ENCODE measurements at regions not wholly inside any gene's neighbourhood (a gene's known extent, or its start where the extent isn't known, plus 50 kb on each side); places are given as distances from the start of the nearest gene placed in this dataset.

DNA sequence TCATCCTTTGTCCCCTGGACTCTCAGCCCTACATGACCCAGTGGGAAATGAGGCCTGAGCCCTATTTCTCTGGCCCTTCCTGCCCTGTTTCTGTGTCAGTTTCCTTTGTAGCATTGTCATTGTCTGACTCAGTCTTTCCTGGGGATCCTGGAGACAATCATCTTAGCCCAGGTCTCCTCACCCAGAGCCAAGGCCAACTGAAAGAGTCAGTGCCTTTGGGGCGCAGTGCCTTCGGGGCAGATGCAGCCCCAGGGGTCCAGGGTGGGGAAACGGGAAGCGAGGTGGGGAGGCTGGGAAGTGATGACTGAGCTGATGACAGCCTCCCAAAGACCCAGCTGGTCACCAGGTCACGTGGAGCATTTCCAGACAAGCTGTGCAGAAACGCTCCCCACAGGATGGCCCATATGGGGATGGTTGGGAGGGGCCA is 93.3 kb upstream of the SULF2 start:
- H3K9me2 ChIP-seq (ENCODE audit: insufficient read depth): no peaks in the 10 kb centered on the region
- DNase-seq: peak; percentile 59 to 80
- ChIA-PET POLR2A (ENCODE audit: unreplicated experiment) (interaction anchor here (0.7 to 1.3 kb wide), 2 partner anchors 22 to 106 kb away, joined by 5 read pairs; no protein-coding TSS in a partner anchor), CTCF (no interaction called here)
- no TSS peak for BruUV-seq (replicated peaks)
- intact Hi-C loops (cut with micrococcal nuclease; ENCODE audit: unreplicated experiment): no loop called here
- H4K20me1 ChIP-seq (ENCODE audit: insufficient read depth): no peaks in the 10 kb centered on the region
- H3K36me3 ChIP-seq (ENCODE audit: low read depth): no peaks in the 10 kb centered on the region
- H3K9me3 ChIP-seq (ENCODE audit: insufficient read depth, low read depth): no peaks in the 10 kb centered on the region
- no peaks in the 10 kb centered on the region for H3K79me2 ChIP-seq (ENCODE audit: low read depth)
- TF ChIP-seq, protein P1, sequence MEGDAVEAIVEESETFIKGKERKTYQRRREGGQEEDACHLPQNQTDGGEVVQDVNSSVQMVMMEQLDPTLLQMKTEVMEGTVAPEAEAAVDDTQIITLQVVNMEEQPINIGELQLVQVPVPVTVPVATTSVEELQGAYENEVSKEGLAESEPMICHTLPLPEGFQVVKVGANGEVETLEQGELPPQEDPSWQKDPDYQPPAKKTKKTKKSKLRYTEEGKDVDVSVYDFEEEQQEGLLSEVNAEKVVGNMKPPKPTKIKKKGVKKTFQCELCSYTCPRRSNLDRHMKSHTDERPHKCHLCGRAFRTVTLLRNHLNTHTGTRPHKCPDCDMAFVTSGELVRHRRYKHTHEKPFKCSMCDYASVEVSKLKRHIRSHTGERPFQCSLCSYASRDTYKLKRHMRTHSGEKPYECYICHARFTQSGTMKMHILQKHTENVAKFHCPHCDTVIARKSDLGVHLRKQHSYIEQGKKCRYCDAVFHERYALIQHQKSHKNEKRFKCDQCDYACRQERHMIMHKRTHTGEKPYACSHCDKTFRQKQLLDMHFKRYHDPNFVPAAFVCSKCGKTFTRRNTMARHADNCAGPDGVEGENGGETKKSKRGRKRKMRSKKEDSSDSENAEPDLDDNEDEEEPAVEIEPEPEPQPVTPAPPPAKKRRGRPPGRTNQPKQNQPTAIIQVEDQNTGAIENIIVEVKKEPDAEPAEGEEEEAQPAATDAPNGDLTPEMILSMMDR (conservative IDR thresholded peaks at IDR 0.05): no peak
- TF ChIP-seq EZH2 (IDR thresholded peaks at IDR 0.05; ENCODE audit: low read depth): no peak
- H3K4me1 ChIP-seq (replicated peaks; ENCODE audit: insufficient read depth): peaks cover 48% of the 10 kb centered on the region
- H3F3A ChIP-seq (ENCODE audit: insufficient read depth, low read depth): peaks cover 32% of the 10 kb centered on the region
- H3K27me3 ChIP-seq (ENCODE audit: insufficient read depth, low read depth): no peaks in the 10 kb centered on the region
- no peak overlapping the region for H3K4me3 ChIP-seq
- peak overlapping the region; percentile 29; the same call in 1 of the 2 replicates for H2AFZ ChIP-seq
- peak overlapping the region; percentile 84 for H3K27ac ChIP-seq
- H3K4me2 ChIP-seq: peak overlapping the region; percentile 43

DNA sequence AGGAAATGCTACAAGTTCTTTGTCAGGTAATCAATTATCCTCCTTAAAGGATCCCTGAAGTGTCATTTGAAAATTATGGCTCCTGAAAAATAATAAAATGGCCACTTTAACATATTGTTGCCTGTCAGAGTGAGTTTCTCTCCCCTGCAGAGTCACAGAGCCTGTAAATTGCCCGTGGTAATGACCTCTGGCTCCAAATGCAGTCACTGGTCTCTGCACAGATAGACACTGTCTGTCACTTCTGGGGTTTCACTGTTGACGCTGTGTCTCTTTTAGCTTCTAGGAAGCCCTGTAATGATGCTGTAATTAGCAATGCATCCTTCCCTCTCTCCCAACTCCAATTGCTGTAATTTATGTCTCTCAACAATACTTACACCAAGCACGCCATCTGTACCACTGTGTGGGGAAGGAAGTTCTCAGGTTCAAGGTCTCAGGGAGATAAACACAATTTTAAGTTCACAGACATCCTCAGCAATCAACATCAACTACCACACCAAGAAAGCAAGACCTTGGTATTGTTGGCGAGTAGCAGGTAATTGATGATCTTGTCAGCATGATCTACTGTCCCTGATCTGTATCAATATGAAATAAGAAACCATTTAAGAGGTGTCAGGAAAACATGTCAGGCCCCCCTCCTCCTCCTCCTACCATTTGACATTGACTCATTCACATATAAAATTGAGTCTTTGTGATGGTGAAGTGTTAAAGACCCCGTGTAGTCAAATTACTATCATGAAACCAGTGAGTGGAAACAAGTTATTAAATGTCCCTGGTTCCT is 91.2 kb upstream of the SULF2 start:
- POLR2A ChIA-PET (ENCODE audit: unreplicated experiment): no interaction called here
- H3K27me3 ChIP-seq (ENCODE audit: insufficient read depth, low read depth): no peaks in the 10 kb centered on the region
- no peaks in the 10 kb centered on the region for H3K36me3 ChIP-seq (ENCODE audit: low read depth)
- TF ChIP-seq, protein P1 (conservative IDR thresholded peaks at IDR 0.05): no peak
- no peak overlapping the region for H3K4me2 ChIP-seq
- no peak overlapping the region for H3K4me3 ChIP-seq
- H4K20me1 ChIP-seq (ENCODE audit: insufficient read depth): no peaks in the 10 kb centered on the region
- peaks cover 32% of the 10 kb centered on the region for H3F3A ChIP-seq (ENCODE audit: insufficient read depth, low read depth)
- DNase-seq: no peak
- peak overlapping the region; percentile 84; the same call in 1 of the 2 replicates for H3K27ac ChIP-seq
- no peaks in the 10 kb centered on the region for H3K9me2 ChIP-seq (ENCODE audit: insufficient read depth)
- no peak overlapping the region for H2AFZ ChIP-seq
- no peaks in the 10 kb centered on the region for H3K79me2 ChIP-seq (ENCODE audit: low read depth)
- no TSS peak for BruUV-seq (replicated peaks)
- H3K4me1 ChIP-seq (replicated peaks; ENCODE audit: insufficient read depth): peaks cover 48% of the 10 kb centered on the region
- H3K9me3 ChIP-seq (ENCODE audit: insufficient read depth, low read depth): no peaks in the 10 kb centered on the region
- CTCF ChIA-PET: no interaction called here
- intact Hi-C loops (cut with micrococcal nuclease; ENCODE audit: unreplicated experiment): no loop called here

DNA sequence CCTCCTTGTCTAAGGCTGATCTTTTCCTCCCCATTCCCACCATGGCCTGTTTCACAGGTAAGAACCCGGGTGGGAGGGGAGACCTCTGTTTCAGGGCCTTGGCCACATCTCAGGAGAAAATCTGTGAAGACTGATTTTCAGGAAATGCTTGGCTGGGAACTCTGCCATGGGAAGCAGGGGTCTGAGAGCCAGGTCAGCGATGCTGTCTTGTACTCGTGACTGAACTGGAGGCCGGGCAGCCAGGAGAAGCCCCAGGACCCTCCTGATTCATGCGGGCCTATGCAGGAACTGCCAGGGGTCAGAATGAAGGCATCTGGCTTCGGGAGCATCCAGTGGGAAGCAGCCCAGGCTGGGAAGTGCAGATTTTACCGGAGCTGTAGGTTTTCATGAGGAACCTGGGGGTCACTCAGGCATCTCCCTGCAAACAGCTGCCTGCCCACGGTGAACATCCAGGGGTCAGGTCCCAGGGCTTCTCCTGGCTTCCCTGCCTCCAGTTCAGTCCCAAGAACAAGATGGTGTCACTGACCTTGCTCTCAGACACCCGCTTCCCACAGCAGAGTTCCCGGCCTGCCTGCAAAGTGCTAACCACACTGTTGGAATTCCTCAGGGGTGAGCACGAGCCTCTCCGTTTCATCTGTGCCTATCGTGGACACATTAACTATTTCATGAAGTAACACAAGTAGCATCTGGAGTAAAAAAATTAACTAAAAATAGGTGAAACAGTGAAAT is 90.2 kb upstream of the SULF2 start:
- CTCF ChIA-PET: no interaction called here
- H3K4me3 ChIP-seq: no peak overlapping the region
- no peaks in the 10 kb centered on the region for H3K36me3 ChIP-seq (ENCODE audit: low read depth)
- no peak overlapping the region for H2AFZ ChIP-seq
- no peaks in the 10 kb centered on the region for H3K9me2 ChIP-seq (ENCODE audit: insufficient read depth)
- H3K9me3 ChIP-seq (ENCODE audit: insufficient read depth, low read depth): no peaks in the 10 kb centered on the region
- H3K4me1 ChIP-seq (replicated peaks; ENCODE audit: insufficient read depth): peaks cover 54% of the 10 kb centered on the region
- H3F3A ChIP-seq (ENCODE audit: insufficient read depth, low read depth): peaks cover 30% of the 10 kb centered on the region
- intact Hi-C loops (cut with micrococcal nuclease; ENCODE audit: unreplicated experiment): no loop called here
- BruUV-seq (replicated peaks): no TSS peak
- H3K79me2 ChIP-seq (ENCODE audit: low read depth): no peaks in the 10 kb centered on the region
- no peaks in the 10 kb centered on the region for H4K20me1 ChIP-seq (ENCODE audit: insufficient read depth)
- POLR2A ChIA-PET (ENCODE audit: unreplicated experiment): no interaction called here
- H3K27me3 ChIP-seq (ENCODE audit: insufficient read depth, low read depth): no peaks in the 10 kb centered on the region
- DNase-seq: no peak
- no peak overlapping the region for H3K27ac ChIP-seq
- H3K4me2 ChIP-seq: no peak overlapping the region
- TF ChIP-seq EZH2 (IDR thresholded peaks at IDR 0.05; ENCODE audit: low read depth): no peak
- TF ChIP-seq, protein P1 (conservative IDR thresholded peaks at IDR 0.05): no peak
